T-helper 2 cell treated with Interferon-gamma antibody and Interleukin-4, amounts not matched to agents 5 μg/mL and 100 μg/mL, for 36 hours (primary cell): ENCODE measurements at regions not wholly inside any gene's neighbourhood (a gene's known extent, or its start where the extent isn't known, plus 50 kb on each side); places are given as distances from the start of the nearest gene placed in this dataset.

Source experiments
- DNase-seq: peaks from one replicate; pipeline ENCODE4 v3.0.0; 2021; ENCODE audit warnings: low spot score
- H3K27ac Mint-ChIP-seq: one replicate; pipeline ENCODE4 v1.8.0; 2021; ENCODE audit warnings: mild to moderate bottlenecking, mixed read lengths
- H3K27me3 Mint-ChIP-seq: one replicate; pipeline ENCODE4 v1.8.0; 2021; ENCODE audit warnings: low read depth, mixed read lengths
- H3K36me3 Mint-ChIP-seq: one replicate; pipeline ENCODE4 v1.8.0; 2021; ENCODE audit warnings: low read depth, mixed read lengths
- H3K4me1 Mint-ChIP-seq: one replicate; pipeline ENCODE4 v1.8.0; 2021; ENCODE audit warnings: low read depth, mixed read lengths
- H3K4me3 Mint-ChIP-seq: one replicate; pipeline ENCODE4 v1.8.0; 2022; ENCODE audit warnings: mild to moderate bottlenecking, moderate library complexity, mixed read lengths
- H3K9me3 Mint-ChIP-seq: one replicate; pipeline ENCODE4 v1.8.0; 2021; ENCODE audit warnings: mixed read lengths

- Mint-ChIP-seq H3K4me3 (no peak overlapping the region), H3K9me3 (no peaks in the 10 kb centered on the region), H3K27me3 (no peaks in the 10 kb centered on the region), H3K36me3 (no peaks in the 10 kb centered on the region), H3K27ac (no peak overlapping the region), H3K4me1 (no peaks in the 10 kb centered on the region)
- DNase-seq, result no peak
Observed at GRCh38 chr2:21310493-21310892, 186.7 kb downstream of the TDRD15 start.

GRCh38 chr2:21314322-21314835 is 190.6 kb downstream of the TDRD15 start:
- H3K4me1 Mint-ChIP-seq, result peaks cover 2% of the 10 kb centered on the region
- DNase-seq, result no peak
- H3K36me3 Mint-ChIP-seq, result no peaks in the 10 kb centered on the region
- H3K9me3 Mint-ChIP-seq, result no peaks in the 10 kb centered on the region
- H3K4me3 Mint-ChIP-seq, result no peak overlapping the region
- H3K27ac Mint-ChIP-seq, result no peak overlapping the region
- no peaks in the 10 kb centered on the region for H3K27me3 Mint-ChIP-seq

GRCh38 chr2:21317131-21317530 is 193.4 kb downstream of the TDRD15 start:
- Mint-ChIP-seq H3K4me3 (no peak overlapping the region), H3K27me3 (no peaks in the 10 kb centered on the region), H3K9me3 (no peaks in the 10 kb centered on the region), H3K27ac (no peak overlapping the region), H3K4me1 (peaks cover 2% of the 10 kb centered on the region), H3K36me3 (no peaks in the 10 kb centered on the region)
- no peak for DNase-seq

GRCh38 chr2:21318263-21318662 is 194.5 kb downstream of the TDRD15 start:
- Mint-ChIP-seq H3K9me3 (no peaks in the 10 kb centered on the region), H3K27me3 (no peaks in the 10 kb centered on the region), H3K27ac (no peak overlapping the region), H3K36me3 (no peaks in the 10 kb centered on the region), H3K4me1 (peaks cover 2% of the 10 kb centered on the region), H3K4me3 (no peak overlapping the region)
- DNase-seq, result no peak

GRCh38 chr2:21326152-21326551 is 202.4 kb downstream of the TDRD15 start:
- no peaks in the 10 kb centered on the region for H3K27me3 Mint-ChIP-seq
- DNase-seq, result no peak
- no peak overlapping the region for H3K4me3 Mint-ChIP-seq
- H3K36me3 Mint-ChIP-seq, result no peaks in the 10 kb centered on the region
- no peaks in the 10 kb centered on the region for H3K4me1 Mint-ChIP-seq
- H3K9me3 Mint-ChIP-seq, result peaks cover 7% of the 10 kb centered on the region
- no peak overlapping the region for H3K27ac Mint-ChIP-seq

GRCh38 chr2:21328177-21328576 is 204.4 kb downstream of the TDRD15 start:
- Mint-ChIP-seq H3K27me3 (no peaks in the 10 kb centered on the region), H3K4me3 (no peak overlapping the region), H3K9me3 (peaks cover 7% of the 10 kb centered on the region), H3K27ac (no peak overlapping the region), H3K4me1 (no peaks in the 10 kb centered on the region), H3K36me3 (no peaks in the 10 kb centered on the region)
- DNase-seq, result no peak

- Mint-ChIP-seq H3K4me3 (no peak overlapping the region), H3K9me3 (no peaks in the 10 kb centered on the region), H3K4me1 (no peaks in the 10 kb centered on the region), H3K27ac (no peak overlapping the region), H3K36me3 (no peaks in the 10 kb centered on the region), H3K27me3 (no peaks in the 10 kb centered on the region)
- no peak for DNase-seq
Observed at GRCh38 chr2:21330786-21331391, 207.1 kb downstream of the TDRD15 start.

GRCh38 chr2:21331625-21332370 is 208.0 kb downstream of the TDRD15 start:
- DNase-seq, result no peak
- Mint-ChIP-seq H3K27ac (no peak overlapping the region), H3K4me1 (no peaks in the 10 kb centered on the region), H3K36me3 (no peaks in the 10 kb centered on the region), H3K4me3 (no peak overlapping the region), H3K27me3 (no peaks in the 10 kb centered on the region), H3K9me3 (no peaks in the 10 kb centered on the region)

- DNase-seq, result no peak
- Mint-ChIP-seq H3K36me3 (no peaks in the 10 kb centered on the region), H3K4me1 (no peaks in the 10 kb centered on the region), H3K9me3 (no peaks in the 10 kb centered on the region), H3K27me3 (no peaks in the 10 kb centered on the region), H3K27ac (no peak overlapping the region), H3K4me3 (no peak overlapping the region)
Observed at GRCh38 chr2:21332993-21333625, 209.3 kb downstream of the TDRD15 start.

- Mint-ChIP-seq H3K36me3 (no peaks in the 10 kb centered on the region), H3K4me1 (no peaks in the 10 kb centered on the region), H3K27me3 (no peaks in the 10 kb centered on the region), H3K27ac (no peak overlapping the region), H3K4me3 (no peak overlapping the region), H3K9me3 (no peaks in the 10 kb centered on the region)
- no peak for DNase-seq
Observed at GRCh38 chr2:21333684-21334083, 209.9 kb downstream of the TDRD15 start.

- Mint-ChIP-seq H3K4me3 (no peak overlapping the region), H3K27me3 (no peaks in the 10 kb centered on the region), H3K27ac (no peak overlapping the region), H3K36me3 (no peaks in the 10 kb centered on the region), H3K9me3 (peaks cover 4% of the 10 kb centered on the region), H3K4me1 (no peaks in the 10 kb centered on the region)
- no peak for DNase-seq
Observed at GRCh38 chr2:21346984-21347383, 223.2 kb downstream of the TDRD15 start.

- no peaks in the 10 kb centered on the region for H3K9me3 Mint-ChIP-seq
- no peak for DNase-seq
- H3K36me3 Mint-ChIP-seq, result no peaks in the 10 kb centered on the region
- H3K4me3 Mint-ChIP-seq, result no peak overlapping the region
- H3K4me1 Mint-ChIP-seq, result no peaks in the 10 kb centered on the region
- no peak overlapping the region for H3K27ac Mint-ChIP-seq
- no peaks in the 10 kb centered on the region for H3K27me3 Mint-ChIP-seq
Observed at GRCh38 chr2:21353879-21354679, 230.3 kb downstream of the TDRD15 start.

- no peaks in the 10 kb centered on the region for H3K9me3 Mint-ChIP-seq
- DNase-seq, result no peak
- H3K27me3 Mint-ChIP-seq, result no peaks in the 10 kb centered on the region
- no peak overlapping the region for H3K27ac Mint-ChIP-seq
- no peak overlapping the region for H3K4me3 Mint-ChIP-seq
- H3K4me1 Mint-ChIP-seq, result no peaks in the 10 kb centered on the region
- H3K36me3 Mint-ChIP-seq, result no peaks in the 10 kb centered on the region
Observed at GRCh38 chr2:21356086-21356856, 232.5 kb downstream of the TDRD15 start.
